ENCODE measurements at regions not wholly inside any gene's neighbourhood (a gene's known extent, or its start where the extent isn't known, plus 50 kb on each side); places are given as distances from the start of the nearest gene placed in this dataset.
"Not testable (repeated sequence)": the region's sequence is repeated elsewhere in the genome, so short reads cannot be mapped to it uniquely, and the experiment has no call there.

GRCh38 chr1:201637282-201638079 lies 98.6 kb downstream of the NAV1 start:
- DNase-seq (ENCODE audit: low spot score), result no peak

- DNase-seq (ENCODE audit: low spot score), result no peak
Measured at GRCh38 chr1:201639391-201639790, 100.5 kb downstream of the NAV1 start.

- no peak for DNase-seq (ENCODE audit: low spot score)
Measured at GRCh38 chr1:201639826-201640225, 100.9 kb downstream of the NAV1 start.

GRCh38 chr1:201640624-201641023 lies 101.7 kb downstream of the NAV1 start:
- DNase-seq (ENCODE audit: low spot score), result no peak

GRCh38 chr1:201641524-201642253 lies 102.8 kb downstream of the NAV1 start:
- DNase-seq (ENCODE audit: low spot score), result no peak

GRCh38 chr1:201643835-201644104 lies 104.8 kb downstream of the NAV1 start:
- no peak for DNase-seq (ENCODE audit: low spot score)

- no peak for DNase-seq (ENCODE audit: low spot score)
Measured at GRCh38 chr1:201644197-201644596, 105.3 kb downstream of the NAV1 start.

GRCh38 chr1:201645000-201645399 lies 106.1 kb downstream of the NAV1 start:
- DNase-seq (ENCODE audit: low spot score), result not testable (repeated sequence)

GRCh38 chr1:201645956-201646355 lies 107.0 kb downstream of the NAV1 start:
- DNase-seq (ENCODE audit: low spot score), result no peak

- no peak for DNase-seq (ENCODE audit: low spot score)
Measured at GRCh38 chr1:201646411-201647022, 107.6 kb downstream of the NAV1 start.

GRCh38 chr1:201647094-201647493 lies 108.2 kb downstream of the NAV1 start:
- no peak for DNase-seq (ENCODE audit: low spot score)

- DNase-seq (ENCODE audit: low spot score), result no peak
Measured at GRCh38 chr1:201647722-201648065, 108.8 kb downstream of the NAV1 start.

GRCh38 chr1:201648066-201648906 lies 109.4 kb downstream of the NAV1 start:
- peak; percentile 50 for DNase-seq (ENCODE audit: low spot score)

- DNase-seq (ENCODE audit: low spot score), result no peak
Measured at GRCh38 chr1:201648907-201649721, 110.2 kb downstream of the NAV1 start.

- DNase-seq (ENCODE audit: low spot score), result no peak
Measured at GRCh38 chr1:201649761-201650622, 111.1 kb downstream of the NAV1 start.

- DNase-seq (ENCODE audit: low spot score), result no peak
Measured at GRCh38 chr1:201650623-201650933, 111.7 kb downstream of the NAV1 start.

GRCh38 chr1:201652181-201652580 lies 113.3 kb downstream of the NAV1 start:
- DNase-seq (ENCODE audit: low spot score), result no peak

GRCh38 chr1:201653233-201653632 lies 114.3 kb downstream of the NAV1 start:
- no peak for DNase-seq (ENCODE audit: low spot score)

GRCh38 chr1:201653883-201654282 lies 115.0 kb downstream of the NAV1 start:
- DNase-seq (ENCODE audit: low spot score), result no peak

GRCh38 chr1:201655243-201655642 lies 116.3 kb downstream of the NAV1 start:
- no peak for DNase-seq (ENCODE audit: low spot score)

- no peak for DNase-seq (ENCODE audit: low spot score)
Measured at GRCh38 chr1:201655910-201656309, 117.0 kb downstream of the NAV1 start.

All from kidney capillary endothelial cell (primary cell).